Hippocampal formation (tissue), 2 donors: ENCODE measurements at regions not wholly inside any gene's neighbourhood (a gene's known extent, or its start where the extent isn't known, plus 50 kb on each side); places are given as distances from the start of the nearest gene placed in this dataset.

Source experiments
- DNase-seq, 2 donors: peaks; one replicate each; lab custom pipeline; 2025; lab: John Stamatoyannopoulos, UW

DNA sequence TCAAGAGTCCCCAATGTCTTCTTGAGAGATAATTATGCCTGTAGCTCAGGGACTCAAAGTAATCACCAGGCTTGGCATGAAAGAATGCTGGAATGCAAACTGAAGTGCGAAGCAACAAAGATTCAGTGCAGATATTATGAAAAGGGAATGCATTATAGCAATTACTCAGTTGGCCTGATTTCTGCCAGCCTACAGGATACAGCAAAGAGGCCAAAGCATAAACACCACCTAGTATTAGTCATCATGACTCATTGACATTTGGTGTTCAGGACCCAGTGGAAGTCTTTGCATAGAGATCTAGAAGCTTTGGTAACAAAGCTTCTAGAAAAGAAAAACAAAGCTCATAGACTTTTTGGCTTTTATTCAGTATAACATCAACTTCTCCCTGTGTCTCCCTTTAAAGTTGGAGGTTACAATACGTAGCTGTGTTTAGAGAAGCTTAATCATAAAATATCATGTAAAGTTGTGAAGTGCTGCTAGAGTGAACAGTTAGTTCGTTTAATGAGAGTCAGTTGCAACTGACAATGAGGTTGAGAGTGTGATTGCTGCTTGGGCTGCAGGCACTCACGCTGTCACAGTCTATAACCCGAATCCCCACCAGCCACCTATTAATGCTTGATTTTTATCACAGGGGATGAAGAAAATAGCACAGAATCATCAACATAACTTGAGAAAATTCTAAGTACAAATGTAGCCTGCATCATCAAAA, 932.7 kb downstream of the TFAP2A start:
- no peak for DNase-seq

DNA sequence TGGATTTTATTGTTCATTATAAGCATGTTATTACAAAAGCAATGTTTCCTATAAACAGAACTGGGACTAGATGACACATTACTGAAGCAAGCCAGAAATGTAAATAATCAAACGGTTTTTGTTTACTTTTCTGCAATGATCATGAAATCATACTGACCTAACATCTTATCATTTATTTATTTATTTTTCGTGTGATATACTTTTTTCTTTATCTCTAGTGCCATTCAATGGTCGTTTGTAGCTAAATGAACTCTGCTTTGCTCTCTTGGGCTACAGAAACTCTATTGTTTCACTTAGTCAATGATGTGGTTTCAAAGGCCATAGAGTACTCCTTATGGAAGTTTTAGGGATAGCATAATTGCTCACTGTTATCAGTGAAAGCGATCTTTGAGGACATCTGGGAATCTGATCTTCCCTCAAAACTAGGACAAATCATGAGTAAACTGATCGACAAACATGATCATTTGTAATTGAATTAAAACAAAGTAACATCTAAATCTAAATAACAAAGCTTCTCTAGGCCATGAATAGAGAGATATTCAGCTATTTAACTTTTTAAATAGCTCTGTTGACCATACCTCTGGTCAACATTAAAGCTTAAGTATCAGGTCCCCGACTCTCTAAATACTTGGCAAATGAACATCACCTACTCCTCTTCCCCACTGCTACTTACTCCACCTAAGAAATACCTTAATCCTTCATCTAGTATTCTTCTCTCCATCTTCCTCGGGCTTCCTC, 933.4 kb downstream of the TFAP2A start:
- DNase-seq = no peak

DNA sequence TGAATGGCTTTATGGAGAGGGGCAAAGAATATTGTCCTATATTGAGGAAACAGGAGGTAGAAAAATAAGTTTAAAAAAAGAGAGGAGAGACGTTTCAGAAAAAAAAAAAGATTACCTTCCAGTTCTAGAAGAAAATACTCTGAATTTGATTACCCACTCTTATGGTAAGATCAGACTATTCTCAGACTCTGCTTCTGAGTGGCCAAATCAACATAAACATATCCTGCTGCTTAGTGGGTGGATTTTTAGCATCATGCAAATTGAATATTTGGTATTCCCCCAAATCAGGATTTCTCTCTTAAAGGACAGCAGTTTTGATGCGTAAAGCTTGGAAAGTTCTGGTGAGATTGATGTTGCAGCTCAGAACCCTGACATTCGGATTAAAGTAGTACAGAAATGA, 946.6 kb downstream of the TFAP2A start:
- DNase-seq = no peak

DNA sequence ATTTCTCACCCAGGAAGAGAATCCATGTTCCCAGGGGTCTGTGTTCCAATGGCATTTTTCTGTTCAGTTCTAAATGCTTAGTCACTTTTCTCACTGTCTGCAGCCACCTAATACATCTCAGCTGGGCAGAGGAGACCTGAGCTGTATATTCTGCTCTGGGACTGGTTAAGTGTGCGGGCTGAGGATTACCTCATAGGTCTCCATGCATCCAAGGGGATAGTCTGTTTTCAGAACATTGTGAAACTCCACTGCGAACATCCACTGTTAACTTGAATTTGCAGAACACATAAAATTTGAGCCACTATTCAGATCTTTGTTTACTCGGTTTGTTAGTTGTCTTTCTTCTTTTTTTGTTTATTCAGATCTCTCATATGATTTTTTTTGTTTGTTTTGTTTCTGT, 947.1 kb downstream of the TFAP2A start:
- no peak for DNase-seq

DNA sequence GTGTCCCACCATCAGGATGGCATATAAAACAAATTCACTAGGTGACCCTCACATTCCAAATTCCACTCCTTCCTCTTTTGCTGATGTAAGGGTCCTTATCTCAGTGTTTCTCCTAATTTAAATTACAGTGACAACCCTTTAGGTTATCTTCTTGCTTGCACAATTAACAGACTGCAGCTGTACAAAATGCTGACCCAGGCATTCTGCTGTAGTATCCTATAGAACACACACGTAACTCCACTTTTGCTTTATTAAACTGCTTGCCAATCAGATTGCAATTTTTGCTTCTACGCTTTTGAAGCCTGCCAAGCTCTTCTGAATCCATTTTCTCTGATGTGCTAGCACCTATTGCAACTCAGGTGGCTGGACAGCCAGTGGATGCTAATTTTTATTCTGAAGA, 950.3 kb downstream of the TFAP2A start:
- DNase-seq = no peak

DNA sequence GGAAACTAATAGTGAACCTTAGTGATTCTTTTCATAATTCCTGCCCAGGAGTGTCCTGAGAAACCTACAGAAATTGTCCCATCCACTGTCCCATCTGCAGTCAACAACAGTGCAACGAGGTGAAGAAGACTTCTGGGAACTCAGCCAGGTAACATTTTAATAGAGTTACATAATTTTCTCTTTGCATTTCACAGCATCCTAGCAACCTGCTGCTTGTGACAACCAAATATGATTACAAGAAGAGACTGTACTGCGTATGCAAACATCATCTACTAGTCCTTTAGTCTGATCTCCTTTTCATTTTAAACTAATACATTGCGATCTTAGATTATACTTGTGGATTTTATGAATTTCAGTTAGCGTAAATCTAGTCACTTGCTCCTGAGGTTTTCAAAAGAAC, 951.6 kb downstream of the TFAP2A start:
- no peak for DNase-seq

DNA sequence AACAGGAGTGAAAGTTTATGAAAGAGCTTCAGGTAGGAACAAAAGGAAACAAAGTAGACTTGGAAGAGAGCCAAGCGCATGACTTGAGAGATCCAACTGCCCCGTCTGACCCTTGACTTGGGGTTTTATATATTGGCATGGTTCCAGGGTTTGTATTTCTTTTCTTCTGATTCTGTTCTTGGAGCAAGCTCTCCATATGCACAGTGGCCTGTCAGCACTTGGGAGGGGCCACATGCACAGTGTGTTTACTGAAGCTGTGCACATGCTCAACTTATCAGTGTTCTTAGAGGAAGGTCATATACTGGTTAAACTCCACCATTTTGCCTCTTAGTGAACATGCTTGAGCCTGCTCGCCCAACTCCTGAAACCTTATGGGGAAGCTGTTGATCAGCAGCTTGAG, 953.7 kb downstream of the TFAP2A start:
- no peak for DNase-seq

DNA sequence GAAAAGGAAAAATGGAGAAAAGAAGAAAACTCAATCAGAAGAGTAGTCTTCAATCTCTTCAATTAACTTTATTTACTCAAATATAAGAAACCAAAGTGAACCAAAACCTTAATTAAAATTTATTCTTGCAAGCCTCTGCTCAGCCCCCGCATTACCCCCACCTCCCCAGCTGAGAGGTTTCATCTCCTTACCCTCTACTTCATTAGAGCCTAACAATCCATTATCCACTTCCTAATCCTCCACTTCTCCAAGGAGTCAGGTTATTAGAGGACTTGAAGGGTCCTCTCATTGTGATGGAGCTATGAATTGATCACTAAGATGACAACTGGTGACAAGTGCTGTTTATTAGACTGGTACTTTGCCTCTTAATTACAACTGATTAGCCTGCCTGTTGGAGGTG, 956.5 kb downstream of the TFAP2A start:
- DNase-seq = no peak

DNA sequence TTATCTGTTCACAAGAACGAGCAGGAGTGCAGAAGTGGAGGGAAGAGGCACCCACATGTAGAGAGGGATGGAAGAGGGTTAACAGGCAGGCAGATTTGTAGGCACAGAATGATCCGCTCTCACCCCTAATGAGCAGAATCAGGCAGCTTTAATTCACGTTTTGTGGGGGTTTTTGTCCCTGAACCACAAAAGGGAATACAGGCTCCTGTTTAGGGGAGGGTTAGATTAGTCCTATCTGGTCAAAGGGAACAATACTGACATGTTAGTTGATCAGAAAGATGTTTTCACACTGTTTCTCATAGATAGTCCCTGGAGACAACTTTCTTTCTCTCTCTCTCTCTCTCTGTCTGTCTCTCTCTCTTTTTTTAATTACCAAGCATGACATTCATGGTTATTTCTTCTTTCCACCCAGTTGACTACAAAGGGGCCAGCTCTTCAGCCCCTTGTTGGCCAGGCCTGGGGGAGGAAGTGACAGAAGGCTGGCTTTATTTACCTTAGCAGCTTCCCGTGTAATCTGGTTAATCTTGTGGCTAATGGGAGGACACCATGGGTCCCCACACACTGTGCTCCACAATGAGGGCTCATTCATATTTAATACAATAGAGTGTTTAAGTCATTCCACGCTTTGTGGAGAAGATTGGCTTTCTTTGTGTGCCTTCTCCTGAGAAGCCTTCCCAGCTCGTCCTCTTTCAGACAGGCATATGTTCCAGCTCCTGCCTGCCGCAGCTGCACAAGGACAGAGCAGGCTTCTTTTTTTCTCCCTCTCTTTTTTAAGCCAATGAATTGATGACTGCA, 958.8 kb downstream of the TFAP2A start:
- no peak for DNase-seq

DNA sequence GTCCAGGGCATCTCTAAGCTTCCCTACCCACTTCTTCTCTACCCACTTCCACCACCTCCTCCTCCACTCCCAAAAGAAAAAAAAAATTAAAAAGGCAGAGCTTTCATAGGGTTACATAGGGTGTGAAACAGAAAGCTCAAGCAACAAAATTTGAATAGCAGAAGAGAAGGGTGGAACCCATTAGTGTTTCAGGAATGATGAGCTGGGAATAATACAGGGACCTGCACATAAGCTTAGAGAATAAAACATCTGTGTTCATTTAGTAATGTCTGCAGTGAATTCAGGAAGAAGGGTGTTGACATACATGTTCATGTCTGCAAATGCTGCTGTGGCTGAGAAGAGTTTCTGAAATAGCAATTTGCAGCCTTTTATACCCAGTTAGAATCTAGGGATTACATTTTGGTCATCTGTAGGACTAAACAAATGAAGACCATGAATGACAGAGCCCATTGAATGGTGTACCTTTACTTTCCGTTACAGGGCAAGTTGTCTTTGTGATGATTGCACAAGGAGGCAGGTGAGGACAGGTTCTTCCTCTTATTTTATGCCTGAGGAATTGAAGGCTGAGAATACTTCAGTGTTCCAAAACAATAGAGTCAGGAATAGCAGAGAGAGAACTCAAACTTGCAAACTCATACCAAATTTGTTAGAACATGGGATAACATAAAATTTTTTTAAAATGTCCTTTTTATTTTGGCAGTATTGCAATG, 975.1 kb downstream of the TFAP2A start:
- no peak for DNase-seq

DNA sequence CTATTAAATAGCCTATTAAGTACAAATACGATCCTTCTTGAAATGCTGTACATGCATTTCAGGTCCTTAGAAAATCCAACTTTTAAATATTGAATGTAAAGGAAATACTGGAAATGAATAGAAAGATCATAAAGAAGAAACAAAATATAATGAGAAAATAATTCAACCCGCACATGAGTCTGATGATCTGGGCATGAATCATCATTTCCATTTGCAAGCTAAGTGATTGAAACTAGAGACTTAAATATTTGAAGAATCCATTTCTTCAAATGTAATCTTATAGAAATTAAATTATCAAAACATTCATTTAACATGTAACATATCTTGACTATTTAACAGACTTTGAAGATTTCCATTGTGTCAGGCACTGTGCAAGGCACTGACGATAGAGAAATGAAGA, 977.0 kb downstream of the TFAP2A start:
- DNase-seq = no peak

DNA sequence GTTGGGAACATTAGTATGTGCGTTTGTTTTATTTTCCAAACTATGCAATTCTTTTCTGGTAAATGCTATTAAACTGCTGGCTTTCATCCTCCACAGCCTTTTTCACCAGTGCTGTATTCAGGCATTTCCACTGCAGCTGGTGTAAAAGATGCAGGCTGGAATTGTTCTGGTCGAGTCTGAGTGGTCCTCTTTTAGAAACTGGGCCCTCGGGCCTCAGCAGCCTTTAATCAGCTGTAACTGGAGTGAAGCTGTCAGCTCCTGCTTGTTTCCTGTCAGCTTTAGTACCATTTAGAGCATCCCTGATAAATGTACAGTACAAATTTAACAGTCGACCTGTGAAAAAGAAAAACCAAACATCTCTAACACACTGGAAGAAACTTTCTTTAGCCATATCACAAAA, 979.6 kb downstream of the TFAP2A start:
- no peak for DNase-seq

DNA sequence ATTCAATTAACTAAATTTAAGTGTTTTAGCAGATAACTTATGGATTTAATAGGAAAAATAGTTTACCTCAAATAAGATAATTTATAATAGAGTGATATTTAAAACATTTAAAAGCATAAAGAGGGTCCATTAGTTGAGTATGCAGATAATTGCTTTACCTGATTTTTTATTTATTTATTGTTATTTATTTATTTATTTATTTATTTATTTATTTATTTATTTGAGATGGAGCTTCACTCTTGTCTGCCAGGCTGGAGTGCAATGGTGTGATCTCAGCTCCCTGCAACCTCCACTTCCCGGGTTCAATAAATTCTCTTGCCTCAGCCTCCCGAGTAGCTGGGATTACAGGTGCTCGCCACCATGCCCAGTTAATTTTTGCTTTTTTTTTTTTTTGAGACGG, 982.9 kb downstream of the TFAP2A start:
- DNase-seq = no peak

DNA sequence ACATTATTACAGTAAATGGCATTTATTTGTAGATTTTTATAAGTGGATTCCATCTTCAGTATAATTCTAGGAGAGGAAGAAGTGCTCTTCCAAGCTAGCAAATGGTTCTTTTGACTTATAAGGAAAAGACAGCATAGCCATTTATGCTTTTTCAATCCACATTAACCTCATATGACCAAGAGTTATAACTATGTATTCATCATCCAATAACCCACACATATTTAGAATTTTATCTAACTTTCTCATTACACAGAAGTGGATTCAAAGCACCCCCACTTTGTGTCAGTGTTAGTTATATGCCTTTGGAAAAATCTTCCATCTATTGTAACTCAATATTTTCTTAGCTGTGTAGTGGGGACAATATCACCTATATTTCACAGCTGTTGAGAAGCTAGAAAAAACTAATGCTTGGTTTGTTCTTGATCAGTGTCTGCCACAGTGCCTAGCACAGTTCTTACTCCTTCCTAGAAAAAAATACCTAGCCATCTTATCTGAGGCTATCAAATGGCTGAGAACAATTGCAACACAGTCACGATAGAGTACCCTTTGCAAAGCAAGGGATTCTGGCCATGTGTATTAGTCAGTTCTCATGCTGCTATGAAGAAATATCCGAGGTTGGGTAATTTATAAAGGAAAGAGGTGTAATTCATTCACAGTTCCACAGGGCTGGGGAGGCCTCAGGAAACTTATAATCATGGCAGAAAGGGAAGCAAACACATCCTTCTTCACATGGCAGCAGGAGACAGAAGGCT, 986.3 kb downstream of the TFAP2A start:
- DNase-seq = no peak

DNA sequence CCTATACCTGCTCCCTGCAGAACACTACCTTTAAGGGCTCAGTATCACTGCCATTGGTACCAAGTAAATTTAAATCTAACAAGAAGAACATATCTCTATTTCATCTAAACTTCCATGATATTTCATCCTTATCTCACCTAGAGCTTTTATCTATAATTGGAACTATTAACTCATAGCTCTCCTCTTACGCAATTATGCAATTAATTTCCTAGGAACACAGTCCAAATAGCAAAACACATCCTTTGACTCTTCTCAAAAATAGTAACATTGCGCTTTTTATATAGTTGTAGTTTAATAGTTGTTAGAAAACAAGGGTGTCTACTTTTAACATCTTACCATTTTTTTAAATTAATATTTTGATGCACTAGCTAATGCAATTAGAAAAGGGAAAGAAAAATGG, 986.8 kb upstream of the SLC35B3 start:
- no peak for DNase-seq

DNA sequence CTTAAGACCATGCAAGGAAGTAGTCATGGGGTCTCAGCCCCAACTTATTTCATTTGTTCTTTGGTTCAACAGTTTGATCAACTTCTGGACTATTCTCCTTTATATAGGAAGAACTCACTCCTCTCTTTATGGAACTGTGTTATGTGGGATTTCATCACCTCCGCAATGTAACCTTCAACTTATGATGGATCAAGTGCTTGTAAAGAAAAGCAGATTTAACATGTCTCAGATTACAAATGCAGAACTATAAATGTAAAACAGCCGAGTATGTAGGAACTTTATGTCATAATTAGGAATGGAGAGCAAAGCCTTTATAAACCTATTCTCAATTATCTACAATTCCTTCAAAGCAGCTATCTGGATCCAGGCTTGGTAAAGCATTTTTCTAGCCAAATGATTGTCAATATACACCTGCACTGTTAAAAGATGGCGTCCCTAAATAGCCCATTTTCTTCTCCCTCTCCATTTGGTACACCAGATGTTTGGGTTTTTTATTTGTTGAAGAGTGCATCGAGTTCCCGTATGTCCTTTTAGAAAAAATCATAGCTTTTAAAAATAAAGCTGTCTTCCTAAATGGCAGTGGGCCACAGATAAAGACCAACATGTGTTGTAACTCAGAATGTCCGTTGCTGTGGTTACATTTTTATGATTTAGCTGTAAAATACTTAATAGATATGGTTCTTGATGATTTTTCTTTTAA, 985.1 kb upstream of the SLC35B3 start:
- no peak for DNase-seq

DNA sequence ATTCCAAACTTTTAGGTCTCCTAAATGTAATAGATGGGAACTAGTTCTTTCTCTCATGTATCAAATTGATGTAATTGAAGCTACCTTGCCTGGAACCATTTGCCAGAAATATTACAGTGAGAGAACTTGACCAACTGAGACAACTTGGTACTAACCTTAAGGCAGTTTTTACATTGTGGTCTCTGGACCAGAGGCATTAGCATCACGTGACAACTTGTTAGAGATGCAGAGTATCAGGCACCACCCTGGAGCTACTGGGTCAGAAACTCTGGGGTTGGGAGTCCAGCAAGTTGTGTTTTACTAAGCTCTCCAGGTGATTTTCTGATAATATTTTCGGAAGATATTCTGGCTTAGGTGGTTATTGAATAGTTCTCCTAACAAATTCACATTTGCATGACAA, 982.1 kb upstream of the SLC35B3 start:
- DNase-seq = no peak

DNA sequence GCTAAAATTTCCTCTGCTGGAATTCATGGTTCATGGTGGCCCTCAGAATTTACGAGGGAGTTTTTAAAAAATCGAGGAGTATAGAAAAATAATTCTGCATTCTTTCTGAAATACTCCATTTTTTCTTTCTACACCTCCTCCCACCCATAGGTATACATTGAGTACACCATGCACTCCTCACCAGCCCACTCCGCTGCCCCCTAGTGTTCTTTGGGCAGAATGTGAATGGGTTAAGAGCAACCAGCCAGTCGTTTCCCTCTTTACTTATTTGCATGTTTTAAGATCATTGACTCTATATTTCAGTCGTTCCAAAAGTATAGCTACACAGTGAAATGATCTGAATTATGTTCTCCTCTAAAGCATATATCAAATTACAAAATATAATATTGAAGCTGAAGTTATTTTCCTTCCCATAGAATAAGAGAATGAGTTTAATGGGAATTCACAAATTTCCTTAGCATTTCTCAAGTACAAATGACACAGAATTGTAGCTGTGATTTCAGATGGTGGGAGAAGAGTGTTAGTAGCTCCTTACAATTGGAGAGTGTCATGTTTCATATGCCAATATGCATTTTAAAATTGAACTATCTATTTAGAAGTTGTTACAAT, 977.7 kb upstream of the SLC35B3 start:
- DNase-seq = no peak

DNA sequence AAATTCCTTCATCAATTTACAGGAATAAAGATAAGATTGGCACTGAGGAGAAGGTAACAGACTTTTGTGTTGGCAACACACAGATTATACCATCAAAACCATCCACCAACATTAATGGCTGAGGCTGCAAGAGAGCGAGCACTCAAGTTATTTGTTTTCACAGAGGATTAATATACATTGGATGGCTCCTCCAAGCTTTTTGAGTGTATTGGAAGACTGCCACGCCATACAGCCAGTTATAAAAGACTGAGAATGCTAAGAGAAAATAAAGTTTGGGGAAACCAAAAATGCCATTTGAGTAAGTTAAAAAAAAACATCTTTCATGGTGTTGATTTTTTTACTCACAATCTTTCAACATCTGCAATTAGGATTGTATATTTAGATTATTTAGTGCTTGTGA, 973.8 kb upstream of the SLC35B3 start:
- no peak for DNase-seq

DNA sequence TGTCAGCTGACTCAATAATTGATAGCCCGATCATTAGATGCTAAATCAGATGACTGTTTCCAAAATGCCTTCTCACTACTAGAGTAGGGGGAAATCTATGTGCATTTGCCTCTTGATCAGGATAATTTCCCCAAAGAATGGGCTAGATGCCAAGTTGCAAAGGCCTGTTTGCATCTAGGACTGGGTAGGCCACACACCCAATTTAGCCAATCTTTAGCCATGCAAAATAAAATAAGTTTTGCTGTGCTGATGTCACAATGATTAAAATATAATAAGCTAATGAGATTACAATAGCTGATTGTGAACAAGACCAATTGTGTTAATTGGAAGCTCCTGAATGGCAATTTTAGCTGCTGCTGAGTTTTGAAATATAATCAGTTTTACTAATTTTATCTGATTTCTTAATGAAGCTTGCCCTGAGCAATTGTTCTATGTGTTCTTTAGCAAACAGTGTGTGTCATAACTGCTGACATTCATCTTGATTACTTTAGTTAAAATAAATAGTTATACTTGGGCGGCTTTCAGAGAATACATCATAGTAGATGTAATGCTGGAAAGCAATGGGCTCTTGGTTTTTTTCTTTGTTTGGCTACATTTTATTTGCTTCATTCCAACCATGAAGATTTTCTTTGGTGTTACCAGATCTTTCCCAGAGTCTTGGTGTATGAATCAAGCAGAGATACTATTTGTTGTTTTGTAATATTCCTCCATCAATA, 973.2 kb upstream of the SLC35B3 start:
- no peak for DNase-seq
